Hindlimb muscle (tissue), 1 donor: ENCODE measurements at regions not wholly inside any gene's neighbourhood (a gene's known extent, or its start where the extent isn't known, plus 50 kb on each side); places are given as distances from the start of the nearest gene placed in this dataset.

Experiments used
- DNase-seq: peaks from one replicate; pipeline ENCODE4 v3.0.0-alpha.2; 2013

- no peak for DNase-seq
These were observed 119.5 kb downstream of the GYPC start for GRCh38 chr2:126775300-126775985.

DNA sequence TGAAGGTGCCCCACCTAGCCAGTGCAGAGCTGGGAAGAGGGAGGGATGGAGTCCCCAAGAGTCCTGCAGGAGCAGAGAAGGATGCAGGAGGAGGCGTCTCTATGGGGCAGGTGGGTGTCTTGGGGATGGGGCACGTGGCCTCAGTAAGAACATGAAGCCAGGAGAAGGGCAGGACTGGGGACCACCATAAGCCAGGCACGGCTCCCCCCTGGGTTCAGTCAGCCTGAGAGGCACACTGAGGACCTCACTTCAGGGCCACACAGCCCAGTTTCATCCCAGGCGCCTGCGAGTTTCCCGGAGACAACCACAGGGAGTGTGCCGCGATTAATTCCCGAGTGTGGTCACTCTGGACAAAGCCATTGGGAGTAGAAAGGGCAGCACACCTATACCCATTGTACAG lies 120.3 kb downstream of the GYPC start:
- no peak for DNase-seq

DNA sequence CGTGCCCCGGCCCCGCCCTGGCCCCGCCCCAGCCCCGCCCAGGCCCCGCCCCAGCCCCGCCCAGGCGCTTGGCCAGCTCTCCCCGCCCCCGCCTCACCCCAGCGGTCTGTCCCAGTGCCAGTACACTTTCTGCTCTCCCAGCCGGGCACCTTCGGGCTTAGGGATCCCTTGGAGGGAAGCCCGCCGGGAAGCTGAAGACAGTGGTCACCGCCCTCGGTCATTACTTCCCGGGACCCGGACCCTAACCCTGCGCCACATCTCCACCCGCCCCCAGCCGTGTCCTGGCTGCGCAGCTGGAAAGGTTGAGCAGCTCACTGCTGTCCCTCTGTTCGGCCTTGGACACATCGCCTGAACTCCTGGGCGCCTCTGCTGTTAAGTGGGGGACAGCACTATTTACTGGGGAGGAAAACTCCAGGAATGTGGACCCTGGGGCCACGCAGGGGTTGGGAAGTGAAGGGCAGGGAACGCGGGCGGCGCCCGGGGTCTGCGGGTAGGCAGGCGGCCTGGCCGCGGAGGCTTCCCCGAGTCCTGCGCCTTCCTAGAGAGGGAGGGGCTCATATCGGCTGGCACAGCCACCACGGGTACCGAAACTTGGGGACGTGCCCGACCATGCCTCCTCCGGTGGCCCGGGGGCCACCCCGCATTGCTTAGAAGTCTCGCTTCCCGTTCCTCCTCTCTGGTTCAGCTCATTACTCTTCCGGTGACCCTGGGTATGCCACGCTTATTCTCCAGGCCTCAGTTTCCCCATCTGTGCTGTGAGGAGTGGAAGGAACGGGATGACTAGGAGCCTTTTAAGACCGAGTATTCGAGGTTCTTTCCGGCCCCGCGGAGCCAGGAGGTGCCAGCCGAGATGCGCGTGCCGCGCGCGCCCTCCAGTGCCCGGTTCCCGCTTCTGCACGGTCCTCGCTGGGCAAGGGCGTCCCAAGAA lies 121.0 kb downstream of the GYPC start:
- DNase-seq, result peak; percentile 90

DNA sequence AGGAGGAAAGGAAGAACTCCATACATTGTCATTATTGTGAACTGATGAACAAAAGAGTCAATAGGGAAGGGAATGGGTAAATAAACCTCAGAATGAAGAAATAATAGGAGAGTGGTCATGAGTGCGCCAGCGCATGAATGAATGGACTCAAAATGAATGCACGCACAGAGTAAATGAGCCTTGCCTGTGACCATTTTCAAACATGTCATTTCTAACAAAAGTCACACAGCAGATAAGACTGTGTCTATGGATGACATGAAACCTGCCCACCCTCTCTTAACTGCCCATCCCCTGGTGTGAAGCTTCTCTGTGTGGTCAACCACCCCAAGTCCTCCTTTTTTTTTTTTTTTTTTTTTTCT lies 121.1 kb upstream of the TEX51 start:
- DNase-seq, result no peak

- no peak for DNase-seq
These were observed 119.9 kb upstream of the TEX51 start for GRCh38 chr2:126778561-126779501.

- DNase-seq, result no peak
These were observed 117.5 kb upstream of the TEX51 start for GRCh38 chr2:126781206-126781605.

- DNase-seq, result no peak
These were observed 116.9 kb upstream of the TEX51 start for GRCh38 chr2:126781806-126782205.

GRCh38 chr2:126782648-126783047 lies 116.0 kb upstream of the TEX51 start:
- no peak for DNase-seq

GRCh38 chr2:126783341-126783740 lies 115.3 kb upstream of the TEX51 start:
- no peak for DNase-seq

- DNase-seq, result no peak
These were observed 114.6 kb upstream of the TEX51 start for GRCh38 chr2:126784045-126784444.

DNA sequence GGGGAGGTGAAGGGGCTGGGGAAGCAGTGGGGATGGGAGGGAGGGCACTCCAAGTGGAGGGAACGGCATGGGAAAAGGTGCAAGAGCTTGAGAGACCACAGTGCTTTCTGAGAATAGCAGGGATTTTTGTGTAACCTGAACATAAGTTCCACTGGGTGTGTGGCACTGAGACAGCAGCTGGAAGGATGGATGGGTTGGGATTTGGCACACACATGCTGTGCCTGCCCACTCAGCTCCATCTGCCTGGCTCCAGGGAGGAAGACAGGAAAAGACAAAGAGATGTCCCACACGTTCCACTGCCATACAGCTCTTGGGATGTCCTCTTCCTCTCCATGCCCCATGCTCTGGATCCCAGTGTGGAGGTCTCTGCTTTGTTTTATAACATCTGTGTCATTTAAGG lies 114.1 kb upstream of the TEX51 start:
- no peak for DNase-seq

DNA sequence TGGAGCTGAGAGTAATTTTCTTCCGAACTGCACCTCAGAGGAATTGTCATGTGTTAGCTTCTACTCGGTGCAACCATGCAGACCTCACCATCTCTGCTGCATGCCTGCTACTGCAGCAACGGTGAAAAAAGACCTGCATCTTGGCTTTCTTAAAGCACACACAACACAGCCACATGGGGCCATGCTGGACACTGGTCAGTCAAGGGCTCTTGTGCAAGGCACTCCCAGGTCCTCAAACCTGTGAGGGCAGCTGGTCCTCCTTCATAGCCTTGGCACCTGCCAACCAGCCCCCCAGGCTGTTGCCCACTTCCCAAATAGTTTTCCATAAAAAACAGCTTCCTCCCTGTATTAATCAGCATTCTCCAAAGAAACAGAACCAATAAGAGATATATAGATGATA lies 113.5 kb upstream of the TEX51 start:
- no peak for DNase-seq

DNA sequence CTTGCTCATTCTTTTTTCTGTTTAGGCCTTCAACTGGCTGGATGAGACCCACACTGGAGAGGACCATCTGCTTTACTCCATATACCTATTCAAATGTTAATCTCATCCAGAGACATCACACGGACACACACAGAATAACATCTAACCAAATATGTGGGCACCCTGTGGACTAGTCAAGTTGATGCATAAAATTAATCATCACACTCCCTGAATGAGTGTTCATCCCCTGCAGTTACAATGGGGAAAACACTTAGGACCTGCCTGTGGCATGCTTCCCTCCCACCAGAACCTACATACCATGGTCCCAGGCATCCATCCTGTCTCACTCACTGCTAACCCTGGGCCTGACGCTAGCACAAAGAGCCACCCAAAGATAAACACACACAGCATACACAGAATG lies 112.8 kb upstream of the TEX51 start:
- DNase-seq, result no peak

DNA sequence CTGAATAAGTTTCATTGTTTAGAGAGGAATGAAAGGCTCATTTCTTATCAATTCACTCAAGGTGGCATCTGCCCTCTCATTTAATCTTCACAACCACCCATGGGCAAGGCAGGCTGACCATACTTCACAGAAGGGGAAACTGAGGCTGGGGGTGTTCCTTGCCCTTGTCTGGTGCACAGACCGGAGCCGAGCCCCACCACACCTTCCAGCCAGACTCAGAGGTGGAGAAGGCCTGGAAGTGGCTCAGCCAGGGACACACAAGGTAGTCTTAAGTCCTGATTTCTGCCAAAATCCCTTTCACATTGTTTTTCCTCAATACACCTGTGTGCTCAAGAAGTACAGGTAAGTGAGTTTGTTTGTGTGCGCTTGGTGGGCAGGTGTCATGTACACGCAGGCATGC lies 111.9 kb upstream of the TEX51 start:
- no peak for DNase-seq

- DNase-seq, result no peak
These were observed 111.4 kb upstream of the TEX51 start for GRCh38 chr2:126787289-126787688.

GRCh38 chr2:126788113-126788512 lies 110.6 kb upstream of the TEX51 start:
- no peak for DNase-seq

GRCh38 chr2:126788652-126789051 lies 110.0 kb upstream of the TEX51 start:
- no peak for DNase-seq

GRCh38 chr2:126790987-126791780 lies 107.5 kb upstream of the TEX51 start:
- no peak for DNase-seq

- no peak for DNase-seq
These were observed 106.5 kb upstream of the TEX51 start for GRCh38 chr2:126792186-126792585.

DNA sequence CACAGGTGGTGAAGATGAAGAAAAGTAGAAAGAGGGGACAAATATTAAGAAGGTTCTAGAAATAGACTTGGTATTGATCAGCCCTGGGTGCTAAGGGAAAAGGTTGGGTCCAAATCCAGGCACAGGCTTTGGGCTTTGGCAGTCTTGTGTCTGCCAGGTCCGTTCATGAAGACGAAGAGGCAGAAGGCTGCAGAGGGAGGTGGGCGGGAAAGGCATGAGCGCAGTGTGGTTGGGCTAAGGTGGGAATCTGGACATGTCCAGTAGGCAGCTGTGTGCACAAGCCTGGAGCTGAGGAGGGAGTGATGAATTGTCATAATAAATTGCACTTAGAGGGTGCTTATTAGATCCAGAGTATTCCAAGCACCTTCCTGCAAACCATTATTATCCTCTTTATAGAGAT lies 105.7 kb upstream of the TEX51 start:
- no peak for DNase-seq

DNA sequence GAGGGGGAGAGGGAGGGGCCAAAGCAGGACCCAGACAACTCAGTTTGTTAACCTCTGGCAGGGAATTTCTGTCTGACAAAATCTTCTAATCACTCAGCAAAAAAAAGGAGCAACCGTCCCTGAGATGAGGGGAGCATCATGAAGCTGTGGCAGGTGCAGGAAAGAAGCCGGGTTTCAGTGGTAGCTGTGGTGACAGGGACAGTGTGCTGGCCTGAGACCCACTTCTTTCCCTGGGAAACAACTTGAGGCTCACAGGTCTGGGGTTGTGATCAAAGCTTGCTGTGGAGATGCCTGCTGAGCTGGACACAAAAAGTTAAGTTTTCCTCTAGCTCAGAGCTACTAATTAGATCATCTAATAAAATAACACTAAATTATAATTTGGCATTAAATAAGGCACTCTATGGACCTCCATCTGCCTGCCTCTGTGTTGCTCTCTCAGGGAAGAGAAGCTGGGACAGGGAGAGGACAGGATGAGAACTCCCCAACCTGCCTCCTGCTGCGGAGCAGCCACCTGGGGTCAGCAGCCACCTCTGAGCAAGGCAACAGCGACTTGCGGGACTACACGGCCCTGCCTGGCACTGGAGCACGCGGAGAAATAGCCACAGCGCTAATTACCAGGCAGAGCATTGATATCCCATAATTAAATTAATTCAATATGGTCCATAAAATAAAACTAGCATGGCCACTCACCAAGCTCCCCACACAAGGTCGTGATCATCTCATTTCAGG lies 104.6 kb upstream of the TEX51 start:
- DNase-seq, result no peak
